Right hindlimb (tissue), 1 donor: ENCODE measurements at regions not wholly inside any gene's neighbourhood (a gene's known extent, or its start where the extent isn't known, plus 50 kb on each side); places are given as distances from the start of the nearest gene placed in this dataset.
A peak's percentile ranks its signal among the peaks of the same experiment; 100 is the strongest.
"Not testable (repeated sequence)": the region's sequence is repeated elsewhere in the genome, so short reads cannot be mapped to it uniquely, and the experiment has no call there.

Experiments used
- DNase-seq: peaks from one replicate; pipeline ENCODE4 v3.0.0-alpha.2; 2018

DNA sequence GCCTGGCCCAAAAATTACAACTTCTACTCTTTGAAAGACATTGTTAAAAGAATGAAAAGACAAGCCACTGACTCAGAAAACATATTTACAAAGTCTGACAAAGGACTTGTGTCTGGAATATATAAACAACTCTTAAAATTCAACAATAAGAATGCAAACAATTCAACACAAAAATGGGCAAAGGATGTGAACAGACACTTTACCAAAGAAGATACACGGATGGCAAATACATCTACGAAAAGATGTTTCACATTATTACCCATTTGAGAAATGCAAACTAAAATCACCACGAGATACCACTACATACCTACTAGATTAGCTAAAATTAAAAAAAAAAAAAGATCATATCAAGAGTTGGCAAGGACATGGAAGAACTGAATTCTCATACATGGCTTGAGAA lies 80.8 kb upstream of the METRNL start:
- DNase-seq = no peak

DNA sequence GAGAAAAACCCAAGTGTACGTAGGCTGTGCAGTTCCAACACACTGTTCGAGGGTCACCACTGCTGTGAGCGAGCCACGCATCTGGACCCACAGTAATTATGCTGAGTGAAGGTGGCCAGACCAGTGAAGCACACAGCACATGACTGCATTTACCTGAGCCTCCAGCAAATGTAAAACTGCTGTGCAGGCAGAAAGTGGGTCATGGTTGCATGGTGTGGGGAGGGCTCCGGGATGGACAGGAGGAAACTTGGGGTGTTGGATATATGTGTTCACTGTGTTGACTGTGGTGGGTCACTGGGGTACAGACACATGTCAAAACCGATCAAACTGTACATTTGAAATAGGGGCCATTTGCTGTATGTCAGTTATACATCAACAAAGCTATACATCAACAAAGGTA lies 78.7 kb upstream of the METRNL start:
- DNase-seq = no peak

DNA sequence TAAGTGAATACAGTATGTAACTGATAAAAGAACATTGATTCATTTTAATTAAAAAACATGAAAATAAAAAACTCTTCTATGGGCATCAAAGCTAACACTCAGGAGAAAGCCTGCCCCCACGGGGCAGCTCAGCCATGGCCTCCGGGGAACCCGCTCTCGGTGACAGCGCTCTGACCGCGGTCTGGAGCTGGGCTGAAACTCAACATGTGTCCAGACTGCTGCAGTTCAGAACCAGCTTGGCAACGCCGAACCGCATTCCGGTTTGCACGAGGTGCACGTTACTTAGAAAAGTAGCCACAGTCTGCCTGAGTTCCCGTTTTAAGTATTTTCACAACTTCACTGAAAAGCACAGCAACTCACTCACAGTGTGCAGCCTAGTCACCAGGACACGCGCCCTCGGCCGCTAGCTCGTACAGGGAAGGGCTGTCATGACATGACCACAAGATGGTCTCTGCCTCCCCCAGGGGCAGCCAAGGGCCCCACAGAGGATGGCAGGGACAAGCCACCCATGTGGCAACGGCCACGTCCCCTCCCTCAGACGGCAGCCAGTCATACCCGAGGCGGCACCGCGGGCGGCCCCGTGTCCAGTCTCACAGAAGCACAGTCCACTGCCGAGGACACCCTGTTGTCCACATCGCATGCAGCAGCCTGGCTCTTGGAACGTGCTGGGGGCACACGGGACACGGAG lies 77.1 kb upstream of the METRNL start:
- DNase-seq = no peak

DNA sequence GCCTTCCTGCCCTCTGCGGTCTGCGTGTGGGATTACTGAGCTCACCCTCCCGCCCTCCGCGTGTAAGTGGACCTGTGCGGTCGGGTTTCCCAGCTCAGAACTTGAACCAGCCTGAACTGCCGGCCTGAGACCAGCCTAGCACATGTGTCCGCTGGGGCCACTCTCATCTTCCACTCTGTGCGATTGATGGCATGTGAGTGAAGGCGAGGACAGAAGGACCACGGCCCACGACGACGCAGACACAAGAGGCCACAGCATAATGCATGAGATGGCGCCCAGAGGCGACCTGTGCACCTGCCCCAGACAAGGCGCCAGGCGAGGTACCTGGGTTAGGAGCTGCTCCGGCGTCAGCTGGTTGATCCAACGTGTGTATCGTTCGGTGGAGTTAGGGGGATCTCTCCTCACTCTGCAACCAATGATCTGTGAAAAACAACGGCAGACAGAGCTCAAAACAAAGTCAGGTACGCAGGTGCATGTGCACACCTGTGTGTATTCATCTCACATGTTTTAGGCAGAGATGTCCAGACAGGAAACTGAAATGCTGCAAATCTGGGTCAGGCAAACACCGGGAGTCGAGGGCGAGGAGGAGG lies 74.5 kb upstream of the METRNL start:
- DNase-seq = no peak

DNA sequence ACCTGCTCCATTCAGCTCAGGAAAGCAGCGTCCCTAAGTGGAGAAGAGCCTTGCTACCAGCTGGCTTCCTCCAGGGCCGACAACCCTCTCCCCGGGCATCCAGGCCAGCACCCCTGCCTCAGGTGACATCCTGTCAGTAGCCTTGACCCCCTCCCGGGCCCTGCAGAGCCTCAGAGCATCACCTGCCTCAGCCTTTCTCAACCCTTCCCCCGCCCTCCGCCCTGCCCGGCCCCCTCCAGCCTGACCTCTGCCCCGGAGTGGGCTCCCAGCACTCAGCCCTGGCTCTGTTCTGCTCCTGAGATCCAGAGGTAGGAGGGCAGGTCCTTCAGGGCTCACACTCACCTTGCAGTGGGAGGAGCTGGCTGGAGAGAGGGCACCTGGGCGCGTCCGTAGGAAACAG lies 73.8 kb upstream of the METRNL start:
- DNase-seq = no peak

DNA sequence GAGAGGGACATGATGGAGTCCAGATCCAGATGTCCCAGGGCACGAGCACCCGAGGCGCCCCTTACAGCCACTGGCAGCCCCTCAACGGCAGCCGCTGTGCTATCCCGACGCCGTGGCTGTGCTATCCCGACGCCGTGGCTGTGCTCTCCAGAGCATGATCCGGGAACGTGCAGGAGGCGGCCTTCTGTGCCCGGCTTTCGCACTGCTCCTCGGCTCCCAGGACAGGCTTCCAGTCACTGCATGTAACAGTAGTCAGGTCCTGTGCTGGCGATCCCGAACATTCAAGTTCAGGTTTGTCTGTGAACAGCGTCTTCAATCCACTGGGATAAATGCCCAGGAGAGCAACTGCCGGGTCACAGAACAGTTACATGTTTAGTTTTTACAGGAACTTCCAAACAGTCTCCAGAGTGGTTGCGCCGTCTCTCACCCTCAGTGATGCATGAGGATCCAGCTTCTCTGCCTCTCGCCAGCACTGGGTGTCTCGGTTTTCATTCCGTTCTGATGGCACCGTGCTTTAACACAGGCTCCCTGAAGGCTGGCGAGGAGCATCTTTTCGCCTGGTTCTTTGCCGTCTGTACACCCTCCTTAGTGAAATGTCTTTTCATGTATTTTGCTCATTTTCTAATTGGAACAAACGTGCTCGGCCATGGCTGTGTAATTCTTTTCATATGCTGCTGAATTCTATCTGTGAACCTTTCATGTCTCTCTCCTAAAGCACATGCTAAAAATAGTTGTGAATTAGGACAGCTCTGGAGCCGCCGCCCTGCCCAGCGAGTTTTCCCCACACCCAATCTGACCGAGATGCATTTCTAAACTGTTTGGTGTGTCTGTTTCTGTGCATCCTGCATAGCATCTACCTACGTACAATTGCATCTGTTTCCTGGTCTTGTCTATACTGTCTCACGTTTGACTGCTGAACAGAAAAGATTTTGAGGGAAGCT lies 72.6 kb upstream of the METRNL start:
- DNase-seq = no peak

DNA sequence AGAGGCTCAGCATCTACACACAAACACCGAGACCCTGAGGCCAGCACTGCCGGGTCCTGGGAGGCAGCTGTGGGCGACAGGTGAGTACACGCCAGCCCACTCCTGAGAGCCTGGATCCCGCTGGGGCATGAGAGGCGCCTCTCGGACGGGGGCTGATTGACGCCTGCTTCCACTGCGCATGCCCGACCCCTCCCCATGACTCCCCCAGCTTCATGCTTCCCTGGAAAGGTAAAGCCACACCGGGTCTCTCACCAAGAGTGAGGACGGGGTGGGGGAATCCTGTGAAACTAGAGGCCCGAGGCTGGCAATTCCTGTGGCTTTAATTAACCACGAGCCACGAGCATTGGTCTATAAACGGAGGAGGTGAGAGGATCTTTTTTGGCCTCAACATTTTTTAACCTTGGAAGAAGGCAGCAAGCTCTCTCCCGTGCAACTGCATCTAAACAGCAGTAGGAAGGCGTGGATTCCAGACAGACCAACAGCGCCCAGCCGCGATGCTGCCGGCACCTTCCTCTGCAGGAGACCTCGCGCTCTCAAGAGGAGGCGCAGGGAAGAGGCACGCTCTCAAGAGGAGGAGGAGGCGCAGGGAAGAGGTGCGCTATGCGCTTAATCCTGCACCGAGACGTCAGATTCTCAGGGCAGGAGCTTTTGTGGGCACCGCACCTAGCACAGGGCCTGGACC lies 71.8 kb upstream of the METRNL start:
- no peak for DNase-seq

DNA sequence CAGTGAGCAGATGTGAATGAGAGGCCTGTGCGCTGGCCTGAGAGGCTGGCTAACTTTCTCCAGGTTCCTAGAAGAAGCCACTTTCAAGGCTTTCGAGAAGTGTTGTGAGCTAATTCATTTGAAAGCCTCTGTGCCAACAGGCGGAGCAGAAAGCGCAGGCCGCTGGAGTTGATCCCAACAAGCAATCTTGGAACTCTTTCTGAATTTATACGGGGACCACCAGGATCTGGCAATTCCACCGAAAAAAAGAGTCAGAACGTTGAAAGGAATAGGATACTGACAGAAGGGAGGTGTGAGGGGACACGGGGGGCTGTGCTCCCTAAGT lies 71.3 kb upstream of the METRNL start:
- DNase-seq = no peak

DNA sequence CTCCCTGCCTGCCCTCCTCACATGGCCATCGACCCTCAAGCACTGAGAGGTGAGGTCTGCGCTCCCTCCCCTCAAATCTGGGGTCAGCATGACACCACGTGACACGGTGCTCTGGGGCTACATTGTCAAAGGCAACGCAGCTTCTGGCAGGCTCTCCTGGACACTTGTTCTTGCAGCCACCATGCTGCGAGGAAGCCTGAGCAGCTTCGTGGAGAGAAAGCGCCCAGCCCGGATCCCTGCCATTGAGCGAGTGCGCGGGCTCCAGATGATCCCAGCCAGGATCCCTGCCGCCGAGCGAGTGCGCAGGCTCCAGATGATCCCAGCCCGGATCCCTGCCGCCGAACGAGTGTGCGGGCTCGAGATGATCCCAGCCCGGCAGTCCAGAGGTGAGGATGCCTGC lies 70.9 kb upstream of the METRNL start:
- no peak for DNase-seq

DNA sequence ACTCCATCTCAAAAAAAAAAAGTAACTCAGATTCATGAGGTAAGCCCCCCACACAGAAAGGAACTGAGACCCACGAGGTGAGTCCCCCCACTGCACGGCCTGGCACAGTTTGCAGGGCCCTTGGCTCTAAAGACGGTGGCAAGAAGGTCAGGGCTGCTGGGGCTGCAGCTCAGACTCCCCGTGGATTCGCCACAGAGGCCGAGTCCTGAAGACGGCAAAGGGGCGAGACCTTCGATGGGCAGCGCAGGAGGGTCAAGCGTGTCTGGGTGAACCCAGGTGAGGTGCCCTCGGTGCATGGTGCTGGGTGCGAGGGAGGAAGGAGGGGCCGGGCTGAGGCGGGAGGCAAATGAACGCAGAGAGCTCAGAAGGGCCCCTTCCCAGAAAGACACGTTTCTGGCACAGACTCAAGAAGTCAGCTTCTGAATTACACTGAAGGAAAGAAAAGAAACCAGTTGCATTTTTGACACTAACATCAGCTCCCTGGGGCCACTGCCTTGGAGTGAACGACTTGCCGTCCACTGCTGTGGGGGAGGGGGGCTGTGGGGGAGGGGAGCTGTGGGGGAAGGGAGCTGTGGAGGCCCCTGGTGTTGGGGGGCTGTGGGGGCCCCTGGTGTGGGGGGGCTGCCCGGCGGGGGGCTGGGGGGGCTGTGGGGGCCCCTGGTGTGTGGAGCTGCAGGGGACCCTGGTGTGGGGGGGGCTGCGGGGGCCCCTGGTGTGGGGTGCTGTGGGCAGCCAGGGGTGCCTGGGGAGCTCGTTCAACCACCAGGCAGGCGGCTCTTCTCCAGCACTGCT lies 69.8 kb upstream of the METRNL start:
- no peak for DNase-seq

DNA sequence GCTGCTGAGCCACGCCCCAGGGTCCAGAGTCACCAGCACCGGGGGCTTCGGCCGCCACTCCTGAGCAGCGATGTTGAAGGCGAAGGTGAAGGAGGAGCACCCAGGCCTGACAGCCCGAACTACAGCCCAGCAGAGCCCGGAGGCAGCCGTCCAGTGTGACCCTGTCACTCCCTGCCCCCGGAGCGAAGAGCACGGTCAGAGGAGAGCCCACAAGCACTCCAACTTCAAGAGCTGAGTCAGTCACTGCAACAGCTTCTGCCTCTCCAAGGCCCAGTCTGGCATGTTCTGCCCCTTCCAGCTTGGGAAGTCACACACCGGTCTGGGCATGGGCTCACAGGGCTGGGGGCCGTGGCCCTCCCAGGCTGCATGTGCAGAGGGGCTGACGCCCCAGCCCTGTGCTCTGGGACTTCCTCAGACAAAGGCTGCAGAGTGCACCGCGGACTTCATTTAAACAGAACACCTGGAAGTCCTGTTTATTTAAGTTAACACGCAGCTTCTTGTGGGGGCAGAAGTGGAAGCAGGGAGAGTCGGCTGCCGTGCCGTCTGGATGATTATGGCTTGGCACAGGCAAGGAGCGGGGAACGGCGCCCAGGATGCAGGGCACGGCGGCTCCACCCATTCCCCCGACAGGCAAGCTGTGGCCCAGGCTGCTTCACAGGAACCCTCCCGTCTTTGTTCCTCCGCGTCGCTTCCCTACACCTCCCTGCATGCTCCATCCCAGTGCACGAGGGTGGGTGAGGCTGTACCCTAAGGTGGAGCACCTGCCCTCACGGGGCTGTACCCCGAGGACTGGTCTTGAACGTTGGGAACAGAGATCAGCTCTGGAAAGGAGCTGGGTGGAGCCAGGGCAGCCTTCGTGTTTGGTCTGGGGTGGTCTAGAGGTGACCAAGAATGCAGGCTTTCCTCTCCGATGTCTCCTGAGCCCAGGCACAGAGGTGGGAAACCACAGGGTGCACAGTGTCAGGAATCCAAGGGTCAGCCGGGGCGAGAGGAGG lies 68.9 kb upstream of the METRNL start:
- DNase-seq = no peak

DNA sequence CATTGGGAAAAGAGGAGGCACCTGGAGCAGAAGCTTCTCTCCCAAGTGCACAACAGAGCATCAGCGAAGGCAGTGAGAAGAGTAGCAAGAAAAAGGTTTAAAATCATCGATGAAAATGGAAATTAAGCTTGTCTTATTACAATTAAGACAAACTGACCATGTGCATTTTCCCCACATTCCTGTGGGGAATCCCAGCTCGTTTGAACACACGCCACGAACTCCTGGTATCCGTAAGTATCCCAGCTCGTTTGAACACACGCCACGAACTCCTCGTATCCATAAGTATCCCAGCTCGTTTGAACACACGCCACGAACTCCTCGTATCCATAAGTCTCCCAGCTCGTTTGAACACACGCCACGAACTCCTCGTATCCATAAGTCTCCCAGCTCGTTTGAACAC lies 67.7 kb upstream of the METRNL start:
- DNase-seq = not testable (repeated sequence)

DNA sequence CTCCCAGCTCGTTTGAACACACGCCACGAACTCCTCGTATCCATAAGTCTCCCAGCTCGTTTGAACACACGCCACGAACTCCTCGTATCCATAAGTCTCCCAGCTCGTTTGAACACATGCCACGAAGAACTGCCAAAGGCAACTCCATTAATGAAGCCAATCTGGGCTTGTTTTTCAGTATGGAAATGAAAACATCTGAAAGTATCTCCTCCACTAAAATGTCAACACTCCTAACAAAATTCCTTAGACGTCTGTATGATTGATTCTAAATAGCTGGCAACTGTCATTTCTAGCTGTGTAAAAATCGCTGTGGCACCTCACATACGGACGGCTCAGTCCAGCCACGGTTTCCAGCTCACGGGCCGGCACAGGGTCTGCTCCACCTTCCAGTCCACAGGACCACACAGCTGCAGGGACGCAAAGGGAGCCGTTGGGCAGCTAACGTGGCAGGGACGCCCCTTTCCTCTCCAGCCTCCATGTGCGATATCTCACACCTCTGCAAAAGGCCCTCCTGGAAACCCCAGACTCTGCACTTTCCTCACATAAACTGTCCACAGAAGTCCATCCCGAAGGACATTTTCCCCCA lies 67.1 kb upstream of the METRNL start:
- DNase-seq = peak; percentile 57

DNA sequence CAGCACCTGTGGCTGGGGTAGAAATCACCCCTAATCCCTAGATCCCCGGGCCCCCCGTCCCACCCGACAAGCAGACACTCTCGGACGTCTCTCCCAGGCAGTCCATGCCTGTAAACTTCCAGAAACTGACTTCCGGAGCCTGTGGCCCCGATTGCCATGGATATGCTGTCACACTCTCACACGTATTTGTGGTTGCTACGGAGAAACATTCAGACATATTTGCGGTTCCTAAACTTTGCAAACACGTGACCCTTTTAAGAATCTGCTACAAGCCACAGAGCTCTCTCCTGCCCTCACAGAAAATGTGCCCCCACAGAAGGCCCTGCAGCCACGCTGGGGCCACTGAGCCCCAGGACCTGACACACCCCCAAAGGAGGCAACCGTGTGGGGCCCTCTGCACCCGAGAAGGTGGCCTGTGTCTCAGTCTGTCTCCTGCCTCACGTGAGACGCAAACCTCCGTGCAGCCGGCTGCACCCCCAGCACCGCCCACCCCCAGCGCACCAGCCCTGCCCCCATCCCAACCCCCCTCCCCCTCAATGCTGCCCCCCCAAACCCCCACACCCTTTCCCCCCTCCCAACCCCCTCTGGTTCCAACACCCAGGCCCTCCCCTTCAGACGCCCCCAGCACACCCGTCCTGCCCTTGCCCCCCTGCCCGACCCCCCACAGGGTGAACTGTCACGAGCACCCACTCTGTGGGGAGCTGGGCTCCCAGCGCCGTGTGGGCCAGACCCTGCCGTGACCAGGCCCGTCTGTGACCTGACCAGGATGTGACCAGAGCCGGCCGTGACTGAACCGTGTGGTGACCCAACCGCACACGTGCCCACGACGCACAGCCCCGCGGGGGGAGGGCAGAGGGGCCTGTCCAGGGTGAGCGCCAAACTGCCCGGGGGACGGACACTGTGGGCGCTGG lies 66.3 kb upstream of the METRNL start:
- DNase-seq = peak; percentile 75

DNA sequence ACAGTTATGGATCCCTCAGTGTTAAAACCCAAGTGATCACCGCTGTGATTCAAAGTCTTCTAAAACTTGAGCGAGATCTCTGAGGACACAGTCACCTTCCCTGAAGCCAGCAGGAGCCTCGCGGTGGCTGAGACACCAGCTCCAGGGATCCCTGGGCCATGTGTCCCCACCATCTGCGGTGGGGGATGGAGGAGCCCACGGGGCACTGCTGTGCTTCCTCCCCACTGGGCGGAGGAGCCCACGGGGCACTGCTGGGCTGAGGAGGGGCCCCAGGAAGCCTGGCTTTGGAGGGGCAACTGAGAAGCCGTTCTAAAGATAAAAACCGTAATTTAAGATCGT lies 65.7 kb upstream of the METRNL start:
- DNase-seq = no peak

DNA sequence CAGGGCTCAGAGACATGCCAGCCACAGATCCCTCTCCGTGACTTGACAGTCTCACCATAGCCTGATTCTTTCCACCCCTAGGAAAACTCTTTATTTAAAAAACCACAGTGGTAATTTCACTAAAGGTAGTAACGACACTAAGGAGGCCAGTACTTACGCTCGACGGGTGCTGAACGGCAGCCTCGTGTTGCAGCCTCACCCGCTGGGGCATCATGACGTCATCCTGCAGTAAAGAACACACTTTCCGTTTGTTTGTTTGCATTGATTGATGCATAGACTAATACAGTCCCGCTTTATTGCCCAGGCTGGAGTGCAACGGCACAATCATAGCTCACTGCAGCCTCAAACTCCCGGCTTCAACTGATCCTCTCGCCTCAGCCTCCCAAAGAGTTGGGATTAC lies 65.1 kb upstream of the METRNL start:
- DNase-seq = no peak

DNA sequence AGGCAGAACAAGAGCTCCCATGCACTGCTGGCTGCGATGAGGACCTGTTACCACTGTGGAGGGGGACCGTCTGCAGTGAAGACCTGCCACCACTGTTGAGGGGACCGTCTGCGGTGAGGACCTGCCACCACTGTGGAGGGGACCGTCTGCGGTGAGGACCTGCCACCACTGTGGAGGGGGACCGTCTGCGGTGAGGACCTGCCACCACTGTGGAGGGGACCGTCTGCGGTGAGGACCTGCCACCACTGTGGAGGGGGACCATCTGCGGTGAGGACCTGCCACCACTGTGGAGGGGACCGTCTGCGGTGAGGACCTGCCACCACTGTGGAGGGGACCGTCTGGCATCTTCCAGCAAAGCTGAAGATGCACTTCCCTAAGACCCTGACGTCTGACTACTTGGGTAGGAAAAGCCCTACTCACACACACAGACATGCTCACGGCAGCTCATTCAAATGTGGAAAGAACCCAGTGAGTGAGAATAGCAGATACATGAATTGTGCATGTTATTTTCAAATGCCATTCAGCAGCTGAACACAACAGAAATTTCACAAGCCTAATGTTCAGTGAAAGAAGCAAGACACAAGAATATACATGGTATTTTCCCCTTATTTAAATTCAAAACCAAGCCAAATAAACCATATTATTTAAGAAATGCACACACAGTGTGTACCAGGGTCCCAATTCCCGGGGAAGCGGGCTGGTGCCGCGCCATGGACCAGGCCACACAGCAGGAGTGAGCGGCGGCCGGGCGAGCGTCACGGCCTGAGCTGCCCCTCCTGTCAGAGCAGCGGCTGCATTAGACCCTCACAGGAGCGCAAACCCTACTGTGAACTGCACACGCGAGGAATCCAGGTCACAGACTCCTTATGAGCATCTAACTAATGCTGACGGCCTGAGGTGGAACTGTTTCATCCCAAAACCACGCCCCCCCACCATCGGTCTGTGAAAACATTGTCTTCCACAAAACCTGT lies 64.2 kb upstream of the METRNL start:
- no peak for DNase-seq

DNA sequence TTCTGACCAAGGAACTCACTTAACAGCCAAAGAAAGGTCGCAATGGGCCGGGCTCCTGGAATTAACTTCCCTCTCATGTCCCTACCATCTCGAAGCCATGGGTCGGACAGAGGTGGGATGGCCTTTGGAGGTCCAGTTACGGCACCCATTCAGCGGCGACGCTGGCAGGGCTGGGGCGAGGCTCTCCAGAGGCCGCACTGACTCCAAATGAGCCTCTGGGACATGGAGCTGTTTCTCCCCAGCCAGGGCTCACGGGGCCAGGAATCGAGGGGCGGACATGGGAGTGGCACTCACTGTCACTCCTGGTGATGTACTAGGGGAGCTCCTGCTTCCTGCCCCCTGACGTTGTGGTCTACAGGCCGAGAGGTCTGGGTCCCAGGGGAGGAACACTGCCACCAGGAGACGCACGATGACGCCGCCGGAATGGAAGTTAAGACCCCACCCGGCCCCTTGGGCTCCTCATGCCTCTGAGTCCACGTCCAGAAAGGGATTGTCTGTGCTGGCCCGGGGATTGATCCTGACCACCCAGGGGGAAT lies 60.7 kb upstream of the METRNL start:
- DNase-seq = no peak
